Psoas muscle (tissue), 7 donors: ENCODE measurements at regions not wholly inside any gene's neighbourhood (a gene's known extent, or its start where the extent isn't known, plus 50 kb on each side); places are given as distances from the start of the nearest gene placed in this dataset.

Source experiments
- ATAC-seq, 4 donors: fragments of 200-7000 bp; cut with Tn5 transposase; one replicate each; pipeline ENCODE4 v1.9.1; 2020; ENCODE audit warnings: moderate library complexity in 3 of 4, mild to moderate bottlenecking in 2 of 4
- DNase-seq, 2 donors: peaks; one replicate each; pipeline ENCODE4 v3.0.0-alpha.2; 2020
- H3K27ac ChIP-seq: fragments of 200-600 bp; one replicate; pipeline ENCODE4 v1.8.0; 2022
- H3K27me3 ChIP-seq, 3 donors: fragments of 200-600 bp in 1 of 3; one replicate each; pipeline versions ENCODE4 v1.6.1 to v1.8.0; 2013 to 2022; ENCODE audit warnings: low read length in 2 of 3, mild to moderate bottlenecking in 2 of 3, moderate library complexity in 1 of 3; ENCODE audit not compliant: insufficient read depth in 3 of 3
- H3K36me3 ChIP-seq, 2 donors: fragments of 200-600 bp in 1 of 2; one replicate each; pipeline versions ENCODE4 v1.6.1 to v1.8.0; 2013 to 2022; ENCODE audit warnings: low read depth in 1 of 2, mild to moderate bottlenecking in 1 of 2, moderate library complexity in 1 of 2; ENCODE audit not compliant: insufficient read depth in 1 of 2
- H3K4me1 ChIP-seq: fragments of 200-600 bp; one replicate; pipeline ENCODE4 v1.8.0; 2022
- H3K4me3 ChIP-seq: fragments of 200-600 bp; one replicate; pipeline ENCODE4 v1.8.0; 2022; ENCODE audit warnings: mild to moderate bottlenecking
- H3K9me3 ChIP-seq: fragments of 200-600 bp; one replicate; pipeline ENCODE4 v1.8.0; 2022
- CTCF ChIP-seq: fragments of 200-600 bp; IDR thresholded peaks from one replicate; pipeline ENCODE4 v1.8.0; 2022; ENCODE audit warnings: antibody characterized with exemption
- WGBS, 3 donors: extraction: QIAGEN DNeasy Blood & Tissue Kit; methylation state at CpG; one replicate each; pipeline versions ENCODE4 v1.1.6 to v1.1.7; 2013; 5-methylcytosine and 5-hydroxymethylcytosine counted together
- intact Hi-C, 2 donors: fragments of 100-400 bp; cut with DNase I; formaldehyde crosslinking; loops; one replicate each; pipeline versions ENCODE4 v1.11.0 to v1.14.2; 2022
- donor health status: healthy with polysubstance abuse.
- donor health status: DM: no; HTN: no; CAD: no; lungs with moderate emphysema.
- donor health status: Bipolar disorder and iron deficiency.
- donor health status: healthy.
- donor health status: DM: yes; HTN: yes; CAD: no.
- donor health status: DM: no; HTN: no; CAD: no.
- donor health status: DM: yes; HTN: yes; CAD: no.

GRCh38 chr16:63690267-63690666 lies 1431.6 kb downstream of the CDH11 start:
- ATAC-seq = no peak
- Histone ChIP-seq H3K27ac (no peak overlapping the region), H3K36me3 (no peaks in the 10 kb centered on the region), H3K9me3 (no peaks in the 10 kb centered on the region), H3K4me3 (no peak overlapping the region), H3K4me1 (no peaks in the 10 kb centered on the region), H3K27me3 (no peaks in the 10 kb centered on the region)
- intact Hi-C loops = no loop called here
- 53 to 68% (median 60%) methylated on average over 7 of the region's 7 CpGs for WGBS, 3 donors
- TF ChIP-seq CTCF = no peak
- DNase-seq = no peak

GRCh38 chr16:63689068-63689467 lies 1432.8 kb downstream of the CDH11 start:
- H3K27ac ChIP-seq = no peak overlapping the region
- intact Hi-C loops = no loop called here
- no peaks in the 10 kb centered on the region for H3K36me3 ChIP-seq
- H3K27me3 ChIP-seq = no peaks in the 10 kb centered on the region
- no peaks in the 10 kb centered on the region for H3K4me1 ChIP-seq
- 84 to 88% (median 88%) methylated on average over 4 of the region's 4 CpGs for WGBS, 3 donors
- DNase-seq = no peak
- no peak for ATAC-seq
- no peaks in the 10 kb centered on the region for H3K9me3 ChIP-seq
- H3K4me3 ChIP-seq = no peak overlapping the region
- TF ChIP-seq CTCF = no peak

GRCh38 chr16:63684149-63685101 lies 1437.4 kb downstream of the CDH11 start:
- ATAC-seq (no peak), DNase-seq (no peak)
- Histone ChIP-seq H3K27ac (no peak overlapping the region), H3K27me3 (no peaks in the 10 kb centered on the region), H3K4me1 (no peaks in the 10 kb centered on the region), H3K36me3 (no peaks in the 10 kb centered on the region), H3K4me3 (no peak overlapping the region), H3K9me3 (no peaks in the 10 kb centered on the region)
- TF ChIP-seq CTCF = no peak
- intact Hi-C loops = no loop called here
- 70 to 74% (median 70%) methylated on average over 8 of the region's 8 CpGs for WGBS, 3 donors

- Histone ChIP-seq H3K36me3 (no peaks in the 10 kb centered on the region), H3K4me1 (no peaks in the 10 kb centered on the region), H3K27me3 (no peaks in the 10 kb centered on the region), H3K27ac (no peak overlapping the region), H3K9me3 (no peaks in the 10 kb centered on the region), H3K4me3 (no peak overlapping the region)
- no peak for ATAC-seq
- TF ChIP-seq CTCF = no peak
- WGBS, 3 donors = 34 to 59% (median 43%) methylated on average over 3 of the region's 3 CpGs
- no peak for DNase-seq
- intact Hi-C loops = no loop called here
These were observed 1439.0 kb downstream of the CDH11 start for GRCh38 chr16:63682844-63683243.
